ENCODE measurements at regions not wholly inside any gene's neighbourhood (a gene's known extent, or its start where the extent isn't known, plus 50 kb on each side); places are given as distances from the start of the nearest gene placed in this dataset.

DNA sequence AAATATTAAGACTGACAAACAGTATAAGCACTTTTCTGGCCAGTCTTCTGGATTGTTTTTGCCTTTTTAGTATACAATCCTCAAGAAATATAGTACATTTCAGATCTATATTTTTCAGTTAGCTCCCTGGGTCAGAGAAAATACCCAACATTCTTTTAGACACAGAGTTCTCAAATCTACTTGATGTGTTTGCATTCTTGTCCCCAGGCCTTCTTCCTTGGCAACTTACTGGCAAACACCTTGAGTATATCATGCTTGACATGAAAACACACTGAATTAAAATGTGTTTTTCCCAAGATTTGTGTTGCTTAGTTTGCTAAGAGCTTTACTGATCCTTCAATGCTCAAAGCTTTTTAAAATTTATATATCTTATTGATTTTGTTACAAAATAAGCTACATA is 1413.1 kb upstream of the CDH9 start:
- no peak for TF ChIP-seq EZH2phosphoT487 (IDR thresholded peaks at IDR 0.05; ENCODE audit: low read depth)
- TF ChIP-seq, protein P1, sequence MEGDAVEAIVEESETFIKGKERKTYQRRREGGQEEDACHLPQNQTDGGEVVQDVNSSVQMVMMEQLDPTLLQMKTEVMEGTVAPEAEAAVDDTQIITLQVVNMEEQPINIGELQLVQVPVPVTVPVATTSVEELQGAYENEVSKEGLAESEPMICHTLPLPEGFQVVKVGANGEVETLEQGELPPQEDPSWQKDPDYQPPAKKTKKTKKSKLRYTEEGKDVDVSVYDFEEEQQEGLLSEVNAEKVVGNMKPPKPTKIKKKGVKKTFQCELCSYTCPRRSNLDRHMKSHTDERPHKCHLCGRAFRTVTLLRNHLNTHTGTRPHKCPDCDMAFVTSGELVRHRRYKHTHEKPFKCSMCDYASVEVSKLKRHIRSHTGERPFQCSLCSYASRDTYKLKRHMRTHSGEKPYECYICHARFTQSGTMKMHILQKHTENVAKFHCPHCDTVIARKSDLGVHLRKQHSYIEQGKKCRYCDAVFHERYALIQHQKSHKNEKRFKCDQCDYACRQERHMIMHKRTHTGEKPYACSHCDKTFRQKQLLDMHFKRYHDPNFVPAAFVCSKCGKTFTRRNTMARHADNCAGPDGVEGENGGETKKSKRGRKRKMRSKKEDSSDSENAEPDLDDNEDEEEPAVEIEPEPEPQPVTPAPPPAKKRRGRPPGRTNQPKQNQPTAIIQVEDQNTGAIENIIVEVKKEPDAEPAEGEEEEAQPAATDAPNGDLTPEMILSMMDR (IDR thresholded peaks at IDR 0.05; ENCODE audit: low read depth, low read length), result no peak

Measured in OCI-LY3 (cell line).